SK-N-SH (cell line): ENCODE measurements at regions not wholly inside any gene's neighbourhood (a gene's known extent, or its start where the extent isn't known, plus 50 kb on each side); places are given as distances from the start of the nearest gene placed in this dataset.
"Not testable (repeated sequence)": the region's sequence is repeated elsewhere in the genome, so short reads cannot be mapped to it uniquely, and the experiment has no call there.

Experiments used
- CTCF ChIP-seq: fragments of 200-600 bp; sonication (generic); IDR thresholded peaks from 2 replicates; pipeline ENCODE4 v1.6.1; 2017; ENCODE audit warnings: antibody characterized with exemption, mild to moderate bottlenecking, moderate library complexity
- EP300 ChIP-seq, 2 experiments: IDR thresholded peaks; 2 replicates each; pipeline versions ENCODE4 v1.4.0 to v1.6.1; 2012; ENCODE audit warnings: borderline replicate concordance in 1 of 2, low read depth in 1 of 2, low read length in 1 of 2
- EZH2phosphoT487 ChIP-seq: fragments of 200-600 bp; sonication (generic); IDR thresholded peaks from 2 replicates; pipeline ENCODE4 v1.6.1; 2017; ENCODE audit warnings: low read depth, mixed run types, mild to moderate bottlenecking, antibody characterized with exemption, moderate library complexity, borderline replicate concordance
- IRF3 ChIP-seq: fragments of 150-350 bp; IDR thresholded peaks from 2 replicates; pipeline ENCODE4 v1.6.1; 2016; ENCODE audit warnings: mild to moderate bottlenecking, low read depth, low read length
- JUND ChIP-seq: IDR thresholded peaks from 2 replicates; pipeline ENCODE4 v1.4.0; 2012
- MAX ChIP-seq: IDR thresholded peaks from 2 replicates; pipeline ENCODE4 v1.4.0; 2012; ENCODE audit warnings: low read depth
- MEF2A ChIP-seq: IDR thresholded peaks from 2 replicates; pipeline ENCODE4 v1.4.0; 2012; ENCODE audit warnings: low read depth, borderline replicate concordance
- NFIC ChIP-seq: IDR thresholded peaks from 2 replicates; pipeline ENCODE4 v1.4.0; 2012; ENCODE audit warnings: borderline replicate concordance
- NRF1 ChIP-seq: IDR thresholded peaks from 2 replicates; pipeline ENCODE4 v1.6.1; 2012; ENCODE audit warnings: low read depth, mild to moderate bottlenecking, low read length
- REST ChIP-seq: IDR thresholded peaks from 2 replicates; pipeline ENCODE4 v1.6.1; 2012; ENCODE audit warnings: mild to moderate bottlenecking, low read depth, low read length, moderate library complexity
- RFX5 ChIP-seq: IDR thresholded peaks from 2 replicates; pipeline ENCODE4 v1.6.1; 2012; ENCODE audit warnings: mild to moderate bottlenecking, improper control_type of control experiment, low read length
- SMC3 ChIP-seq: IDR thresholded peaks from 2 replicates; pipeline ENCODE4 v1.6.1; 2012; ENCODE audit warnings: low read depth, low read length, improper control_type of control experiment
- TAF1 ChIP-seq: IDR thresholded peaks from 2 replicates; pipeline ENCODE4 v1.6.1; 2012; ENCODE audit warnings: low read depth, mild to moderate bottlenecking, low read length, moderate library complexity, borderline replicate concordance
- TCF12 ChIP-seq: IDR thresholded peaks from 2 replicates; pipeline ENCODE4 v1.4.0; 2012

GRCh38 chr1:109855986-109856385 is 54.7 kb upstream of the CSF1 start:
- TF ChIP-seq IRF3; CTCF; NRF1; SMC3; TAF1; MAX; REST; EP300 (IDR thresholded peaks at IDR 0.05; ENCODE audit: borderline replicate concordance in 1 of 2, low read depth in 1 of 2, low read length in 1 of 2); NFIC; TCF12; JUND; MEF2A; RFX5; EZH2phosphoT487: not testable (repeated sequence)
